ENCODE measurements at regions not wholly inside any gene's neighbourhood (a gene's known extent, or its start where the extent isn't known, plus 50 kb on each side); places are given as distances from the start of the nearest gene placed in this dataset.

- no peak overlapping the region for H3K4me3 ChIP-seq (ENCODE audit: insufficient read depth, low read depth, low read length)
- no peaks in the 10 kb centered on the region for H3K27me3 ChIP-seq (ENCODE audit: control insufficient read depth, insufficient read depth, low read length)
- DNase-seq: no peak
- no peaks in the 10 kb centered on the region for H3K36me3 ChIP-seq (replicated peaks; ENCODE audit: control insufficient read depth, insufficient read depth, low read length)
These were observed 53.6 kb upstream of the DPT start for GRCh38 chr1:168782559-168783116.

GRCh38 chr1:168783458-168784210, 54.6 kb upstream of the DPT start:
- H3K27me3 ChIP-seq (ENCODE audit: control insufficient read depth, insufficient read depth, low read length): no peaks in the 10 kb centered on the region
- H3K36me3 ChIP-seq (replicated peaks; ENCODE audit: control insufficient read depth, insufficient read depth, low read length): no peaks in the 10 kb centered on the region
- no peak overlapping the region for H3K4me3 ChIP-seq (ENCODE audit: insufficient read depth, low read depth, low read length)
- no peak for DNase-seq

GRCh38 chr1:168786476-168787330, 57.7 kb upstream of the DPT start:
- Histone ChIP-seq H3K27me3 (ENCODE audit: control insufficient read depth, insufficient read depth, low read length) (no peaks in the 10 kb centered on the region), H3K36me3 (replicated peaks; ENCODE audit: control insufficient read depth, insufficient read depth, low read length) (no peaks in the 10 kb centered on the region), H3K4me3 (ENCODE audit: insufficient read depth, low read depth, low read length) (no peak overlapping the region)
- DNase-seq: peak; percentile 5

GRCh38 chr1:168788258-168788657, 59.3 kb upstream of the DPT start:
- Histone ChIP-seq H3K4me3 (ENCODE audit: insufficient read depth, low read depth, low read length) (no peak overlapping the region), H3K27me3 (ENCODE audit: control insufficient read depth, insufficient read depth, low read length) (no peaks in the 10 kb centered on the region), H3K36me3 (replicated peaks; ENCODE audit: control insufficient read depth, insufficient read depth, low read length) (no peaks in the 10 kb centered on the region)
- DNase-seq: no peak

GRCh38 chr1:168789501-168789900, 60.5 kb upstream of the DPT start:
- H3K36me3 ChIP-seq (replicated peaks; ENCODE audit: control insufficient read depth, insufficient read depth, low read length): no peaks in the 10 kb centered on the region
- DNase-seq: no peak
- no peaks in the 10 kb centered on the region for H3K27me3 ChIP-seq (ENCODE audit: control insufficient read depth, insufficient read depth, low read length)
- no peak overlapping the region for H3K4me3 ChIP-seq (ENCODE audit: insufficient read depth, low read depth, low read length)

GRCh38 chr1:168792142-168792541, 63.1 kb upstream of the DPT start:
- no peak for DNase-seq
- Histone ChIP-seq H3K36me3 (replicated peaks; ENCODE audit: control insufficient read depth, insufficient read depth, low read length) (no peaks in the 10 kb centered on the region), H3K4me3 (ENCODE audit: insufficient read depth, low read depth, low read length) (no peak overlapping the region), H3K27me3 (ENCODE audit: control insufficient read depth, insufficient read depth, low read length) (no peaks in the 10 kb centered on the region)

GRCh38 chr1:168792592-168793125, 63.7 kb upstream of the DPT start:
- no peak overlapping the region for H3K4me3 ChIP-seq (ENCODE audit: insufficient read depth, low read depth, low read length)
- no peaks in the 10 kb centered on the region for H3K27me3 ChIP-seq (ENCODE audit: control insufficient read depth, insufficient read depth, low read length)
- no peak for DNase-seq
- H3K36me3 ChIP-seq (replicated peaks; ENCODE audit: control insufficient read depth, insufficient read depth, low read length): no peaks in the 10 kb centered on the region

GRCh38 chr1:168794057-168794456, 65.1 kb upstream of the DPT start:
- H3K27me3 ChIP-seq (ENCODE audit: control insufficient read depth, insufficient read depth, low read length): no peaks in the 10 kb centered on the region
- no peaks in the 10 kb centered on the region for H3K36me3 ChIP-seq (replicated peaks; ENCODE audit: control insufficient read depth, insufficient read depth, low read length)
- DNase-seq: no peak
- H3K4me3 ChIP-seq (ENCODE audit: insufficient read depth, low read depth, low read length): no peak overlapping the region

- no peaks in the 10 kb centered on the region for H3K27me3 ChIP-seq (ENCODE audit: control insufficient read depth, insufficient read depth, low read length)
- H3K36me3 ChIP-seq (replicated peaks; ENCODE audit: control insufficient read depth, insufficient read depth, low read length): no peaks in the 10 kb centered on the region
- no peak overlapping the region for H3K4me3 ChIP-seq (ENCODE audit: insufficient read depth, low read depth, low read length)
- DNase-seq: no peak
These were observed 66.7 kb upstream of the DPT start for GRCh38 chr1:168795681-168796080.

- H3K27me3 ChIP-seq (ENCODE audit: control insufficient read depth, insufficient read depth, low read length): no peaks in the 10 kb centered on the region
- H3K36me3 ChIP-seq (replicated peaks; ENCODE audit: control insufficient read depth, insufficient read depth, low read length): no peaks in the 10 kb centered on the region
- no peak for DNase-seq
- H3K4me3 ChIP-seq (ENCODE audit: insufficient read depth, low read depth, low read length): no peak overlapping the region
These were observed 71.1 kb upstream of the DPT start for GRCh38 chr1:168799927-168800605.

GRCh38 chr1:168801032-168801745, 72.2 kb upstream of the DPT start:
- no peaks in the 10 kb centered on the region for H3K27me3 ChIP-seq (ENCODE audit: control insufficient read depth, insufficient read depth, low read length)
- no peak overlapping the region for H3K4me3 ChIP-seq (ENCODE audit: insufficient read depth, low read depth, low read length)
- no peak for DNase-seq
- no peaks in the 10 kb centered on the region for H3K36me3 ChIP-seq (replicated peaks; ENCODE audit: control insufficient read depth, insufficient read depth, low read length)

GRCh38 chr1:168803806-168804510, 75.0 kb upstream of the DPT start:
- no peak for DNase-seq
- H3K4me3 ChIP-seq (ENCODE audit: insufficient read depth, low read depth, low read length): no peak overlapping the region
- H3K27me3 ChIP-seq (ENCODE audit: control insufficient read depth, insufficient read depth, low read length): no peaks in the 10 kb centered on the region
- no peaks in the 10 kb centered on the region for H3K36me3 ChIP-seq (replicated peaks; ENCODE audit: control insufficient read depth, insufficient read depth, low read length)

GRCh38 chr1:168806952-168807351, 77.9 kb upstream of the DPT start:
- Histone ChIP-seq H3K36me3 (replicated peaks; ENCODE audit: control insufficient read depth, insufficient read depth, low read length) (no peaks in the 10 kb centered on the region), H3K4me3 (ENCODE audit: insufficient read depth, low read depth, low read length) (no peak overlapping the region), H3K27me3 (ENCODE audit: control insufficient read depth, insufficient read depth, low read length) (no peaks in the 10 kb centered on the region)
- DNase-seq: no peak

Data from H7 (cell line).